Forelimb muscle (tissue), 1 donor: ENCODE measurements at regions not wholly inside any gene's neighbourhood (a gene's known extent, or its start where the extent isn't known, plus 50 kb on each side); places are given as distances from the start of the nearest gene placed in this dataset.

Source experiments
- DNase-seq: peaks from one replicate; pipeline ENCODE4 v3.0.0-alpha.2; 2013; ENCODE audit warnings: low read depth

- DNase-seq, result no peak
Measured at GRCh38 chr3:83894223-83894622, 1064.6 kb upstream of the CADM2 start.

GRCh38 chr3:83895892-83896291 lies 1062.9 kb upstream of the CADM2 start:
- no peak for DNase-seq

- no peak for DNase-seq
Measured at GRCh38 chr3:83902787-83903533, 1055.8 kb upstream of the CADM2 start.

- DNase-seq, result no peak
Measured at GRCh38 chr3:83913381-83913780, 1045.4 kb upstream of the CADM2 start.

- no peak for DNase-seq
Measured at GRCh38 chr3:83926291-83926690, 1032.5 kb upstream of the CADM2 start.

GRCh38 chr3:83928391-83928790 lies 1030.4 kb upstream of the CADM2 start:
- no peak for DNase-seq

- no peak for DNase-seq
Measured at GRCh38 chr3:83928903-83929302, 1029.9 kb upstream of the CADM2 start.

- DNase-seq, result no peak
Measured at GRCh38 chr3:83934192-83935021, 1024.4 kb upstream of the CADM2 start.

- no peak for DNase-seq
Measured at GRCh38 chr3:83938491-83938890, 1020.3 kb upstream of the CADM2 start.

GRCh38 chr3:83941990-83942745 lies 1016.6 kb upstream of the CADM2 start:
- DNase-seq, result no peak

- DNase-seq, result no peak
Measured at GRCh38 chr3:83946049-83946448, 1012.7 kb upstream of the CADM2 start.

GRCh38 chr3:83946554-83946953 lies 1012.2 kb upstream of the CADM2 start:
- no peak for DNase-seq

- no peak for DNase-seq
Measured at GRCh38 chr3:83948771-83949170, 1010.0 kb upstream of the CADM2 start.

- DNase-seq, result no peak
Measured at GRCh38 chr3:83953417-83954089, 1005.2 kb upstream of the CADM2 start.

- peak; percentile 9 for DNase-seq
Measured at GRCh38 chr3:83956431-83956830, 1002.4 kb upstream of the CADM2 start.

GRCh38 chr3:83968356-83968755 lies 990.4 kb upstream of the CADM2 start:
- no peak for DNase-seq

GRCh38 chr3:83971666-83972065 lies 987.1 kb upstream of the CADM2 start:
- DNase-seq, result no peak

GRCh38 chr3:84008623-84009022 lies 950.2 kb upstream of the CADM2 start:
- DNase-seq, result no peak

GRCh38 chr3:84023842-84024241 lies 934.9 kb upstream of the CADM2 start:
- no peak for DNase-seq

- peak; percentile 14 for DNase-seq
Measured at GRCh38 chr3:84039099-84039498, 919.7 kb upstream of the CADM2 start.

GRCh38 chr3:84042399-84043106 lies 916.2 kb upstream of the CADM2 start:
- no peak for DNase-seq
